Chondrocyte (in vitro differentiated cells): ENCODE measurements at regions not wholly inside any gene's neighbourhood (a gene's known extent, or its start where the extent isn't known, plus 50 kb on each side); places are given as distances from the start of the nearest gene placed in this dataset.

ENCODE experiments used
- DNase-seq: peaks from one replicate; pipeline ENCODE4 v3.0.0; 2021; ENCODE audit warnings: mixed read lengths, low spot score
- H3K27ac Mint-ChIP-seq: one replicate; pipeline ENCODE4 v1.8.0; 2021; ENCODE audit warnings: mild to moderate bottlenecking, moderate library complexity, mixed read lengths; ENCODE audit not compliant: unreplicated experiment
- H3K27me3 Mint-ChIP-seq: 2 replicates; pipeline ENCODE4 v1.8.0; 2021; ENCODE audit warnings: low read depth, mixed read lengths
- H3K36me3 Mint-ChIP-seq: 2 replicates; pipeline ENCODE4 v1.8.0; 2021; ENCODE audit warnings: low read depth, mixed read lengths
- H3K4me1 Mint-ChIP-seq: 2 replicates; pipeline ENCODE4 v1.8.0; 2021; ENCODE audit warnings: low read depth, mild to moderate bottlenecking, mixed read lengths
- H3K4me3 Mint-ChIP-seq: one replicate; pipeline ENCODE4 v1.8.0; 2021; ENCODE audit warnings: mild to moderate bottlenecking, moderate library complexity, mixed read lengths; ENCODE audit not compliant: unreplicated experiment
- H3K9me3 Mint-ChIP-seq: 2 replicates; pipeline ENCODE4 v1.8.0; 2021; ENCODE audit warnings: low read depth, mixed read lengths
- TF ChIP-seq, protein P1 (sequence below): fragments of 200-600 bp; sonication (generic); IDR thresholded peaks from 2 replicates; pipeline ENCODE4 v1.5.0; 2021; ENCODE audit warnings: antibody characterized with exemption, mild to moderate bottlenecking, moderate library complexity

DNA sequence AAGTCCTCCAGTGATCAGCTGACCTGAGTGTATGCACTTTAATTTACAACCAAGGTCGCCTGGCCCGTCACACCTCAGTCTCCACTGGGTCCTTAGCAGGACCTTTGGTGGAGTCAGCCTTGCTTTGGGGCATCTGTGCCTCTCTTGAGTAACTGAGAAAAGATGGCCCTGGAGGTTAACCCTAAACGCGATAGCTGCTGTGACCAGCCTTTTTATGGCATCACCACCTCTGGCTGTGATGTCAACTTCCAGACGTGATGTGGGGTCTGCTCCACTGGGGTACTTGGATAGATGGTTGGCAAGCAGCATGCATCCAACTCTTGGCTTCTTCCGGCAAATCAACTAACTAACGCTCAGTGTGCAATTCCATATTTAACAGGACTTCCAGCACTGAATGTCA is 122.8 kb upstream of the RTL1 start:
- DNase-seq: peak; percentile 27
- Mint-ChIP-seq H3K27me3 (no peaks in the 10 kb centered on the region), H3K27ac (no peak overlapping the region), H3K9me3 (peaks cover 2% of the 10 kb centered on the region), H3K4me3 (no peak overlapping the region), H3K36me3 (no peaks in the 10 kb centered on the region), H3K4me1 (no peaks in the 10 kb centered on the region)
- TF ChIP-seq, protein P1, sequence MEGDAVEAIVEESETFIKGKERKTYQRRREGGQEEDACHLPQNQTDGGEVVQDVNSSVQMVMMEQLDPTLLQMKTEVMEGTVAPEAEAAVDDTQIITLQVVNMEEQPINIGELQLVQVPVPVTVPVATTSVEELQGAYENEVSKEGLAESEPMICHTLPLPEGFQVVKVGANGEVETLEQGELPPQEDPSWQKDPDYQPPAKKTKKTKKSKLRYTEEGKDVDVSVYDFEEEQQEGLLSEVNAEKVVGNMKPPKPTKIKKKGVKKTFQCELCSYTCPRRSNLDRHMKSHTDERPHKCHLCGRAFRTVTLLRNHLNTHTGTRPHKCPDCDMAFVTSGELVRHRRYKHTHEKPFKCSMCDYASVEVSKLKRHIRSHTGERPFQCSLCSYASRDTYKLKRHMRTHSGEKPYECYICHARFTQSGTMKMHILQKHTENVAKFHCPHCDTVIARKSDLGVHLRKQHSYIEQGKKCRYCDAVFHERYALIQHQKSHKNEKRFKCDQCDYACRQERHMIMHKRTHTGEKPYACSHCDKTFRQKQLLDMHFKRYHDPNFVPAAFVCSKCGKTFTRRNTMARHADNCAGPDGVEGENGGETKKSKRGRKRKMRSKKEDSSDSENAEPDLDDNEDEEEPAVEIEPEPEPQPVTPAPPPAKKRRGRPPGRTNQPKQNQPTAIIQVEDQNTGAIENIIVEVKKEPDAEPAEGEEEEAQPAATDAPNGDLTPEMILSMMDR: no peak

DNA sequence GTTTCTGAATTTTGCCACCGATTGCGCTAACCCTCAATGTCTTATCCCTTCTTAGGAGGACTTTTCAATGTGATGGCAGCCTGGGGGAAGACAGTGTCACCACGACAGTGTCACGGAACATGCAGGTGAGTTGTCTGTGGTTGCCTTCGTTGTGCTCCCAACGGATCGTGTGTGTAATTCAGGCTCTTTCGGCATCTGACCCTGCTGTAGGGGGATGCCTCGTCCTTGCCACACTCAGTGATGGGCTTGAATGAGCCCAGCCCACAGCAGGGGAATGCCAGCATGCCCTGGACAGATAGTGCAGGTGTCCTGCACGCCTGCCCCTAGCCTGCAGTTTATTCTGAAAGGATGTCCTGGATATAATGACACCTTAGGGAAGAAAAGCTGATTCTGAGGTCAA is 123.8 kb upstream of the RTL1 start:
- Mint-ChIP-seq H3K27me3 (no peaks in the 10 kb centered on the region), H3K4me3 (no peak overlapping the region), H3K36me3 (no peaks in the 10 kb centered on the region), H3K4me1 (no peaks in the 10 kb centered on the region), H3K9me3 (peaks cover 2% of the 10 kb centered on the region), H3K27ac (no peak overlapping the region)
- DNase-seq: peak; percentile 11
- TF ChIP-seq, protein P1: no peak

DNA sequence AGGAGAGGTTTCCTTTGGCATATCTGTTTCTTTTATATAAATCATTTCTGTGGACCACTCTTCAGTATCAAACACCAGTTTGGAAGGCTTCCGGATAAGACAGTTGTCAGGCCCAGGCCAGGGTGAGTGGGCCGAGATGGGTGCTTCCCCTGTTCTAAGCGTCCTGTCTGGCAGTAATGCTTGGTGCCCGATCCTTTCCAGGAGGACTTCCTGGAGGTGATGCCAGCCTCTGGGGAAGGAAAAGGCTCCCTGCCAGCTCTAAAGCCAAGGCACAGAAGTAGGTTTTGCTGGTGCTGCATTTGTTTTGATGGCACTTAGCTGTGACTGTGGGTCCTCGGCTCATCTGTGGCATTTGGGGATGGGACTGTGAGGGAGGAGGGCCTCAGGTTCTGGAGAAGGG is 124.4 kb upstream of the RTL1 start:
- TF ChIP-seq, protein P1: no peak
- H3K9me3 Mint-ChIP-seq: peaks cover 2% of the 10 kb centered on the region
- peak; percentile 21 for DNase-seq
- no peaks in the 10 kb centered on the region for H3K27me3 Mint-ChIP-seq
- H3K4me3 Mint-ChIP-seq: no peak overlapping the region
- no peaks in the 10 kb centered on the region for H3K36me3 Mint-ChIP-seq
- no peaks in the 10 kb centered on the region for H3K4me1 Mint-ChIP-seq
- H3K27ac Mint-ChIP-seq: no peak overlapping the region

DNA sequence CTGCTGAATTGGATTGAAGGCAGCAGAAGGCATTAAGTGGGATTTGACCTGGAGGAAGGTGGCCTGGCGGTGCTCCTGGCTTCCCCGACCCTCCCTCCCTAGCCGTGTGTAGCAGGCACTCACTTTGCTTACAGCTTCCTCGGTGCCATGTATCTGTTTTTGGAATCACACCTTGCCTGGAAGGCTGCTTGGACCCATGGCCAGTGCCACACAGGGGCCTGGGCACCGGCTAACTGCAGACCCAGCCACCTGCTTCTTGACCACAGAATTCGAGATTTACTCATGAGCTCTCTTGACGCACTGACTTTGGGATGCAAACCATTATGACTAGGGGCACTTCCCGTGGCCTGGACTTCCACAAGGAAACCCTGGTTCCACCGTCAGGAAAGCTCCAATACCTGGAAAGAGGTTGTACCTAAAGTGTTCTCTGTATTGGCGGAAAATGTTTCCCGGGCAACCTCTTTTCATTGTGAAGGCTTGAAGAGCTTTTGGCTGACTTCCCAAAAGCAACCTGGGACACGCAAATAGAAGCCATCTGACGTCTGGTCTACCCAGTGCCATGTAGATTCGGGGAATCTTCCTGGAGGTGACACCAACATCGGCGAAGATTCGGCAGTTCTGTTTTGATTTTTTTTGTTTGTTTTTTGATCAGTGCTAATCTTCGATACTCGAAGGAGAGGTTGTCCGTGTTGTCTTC is 125.6 kb upstream of the RTL1 start:
- H3K9me3 Mint-ChIP-seq: no peaks in the 10 kb centered on the region
- H3K4me1 Mint-ChIP-seq: no peaks in the 10 kb centered on the region
- DNase-seq: peak; percentile 49
- no peaks in the 10 kb centered on the region for H3K27me3 Mint-ChIP-seq
- no peak overlapping the region for H3K4me3 Mint-ChIP-seq
- H3K36me3 Mint-ChIP-seq: no peaks in the 10 kb centered on the region
- TF ChIP-seq, protein P1: no peak
- H3K27ac Mint-ChIP-seq: no peak overlapping the region

DNA sequence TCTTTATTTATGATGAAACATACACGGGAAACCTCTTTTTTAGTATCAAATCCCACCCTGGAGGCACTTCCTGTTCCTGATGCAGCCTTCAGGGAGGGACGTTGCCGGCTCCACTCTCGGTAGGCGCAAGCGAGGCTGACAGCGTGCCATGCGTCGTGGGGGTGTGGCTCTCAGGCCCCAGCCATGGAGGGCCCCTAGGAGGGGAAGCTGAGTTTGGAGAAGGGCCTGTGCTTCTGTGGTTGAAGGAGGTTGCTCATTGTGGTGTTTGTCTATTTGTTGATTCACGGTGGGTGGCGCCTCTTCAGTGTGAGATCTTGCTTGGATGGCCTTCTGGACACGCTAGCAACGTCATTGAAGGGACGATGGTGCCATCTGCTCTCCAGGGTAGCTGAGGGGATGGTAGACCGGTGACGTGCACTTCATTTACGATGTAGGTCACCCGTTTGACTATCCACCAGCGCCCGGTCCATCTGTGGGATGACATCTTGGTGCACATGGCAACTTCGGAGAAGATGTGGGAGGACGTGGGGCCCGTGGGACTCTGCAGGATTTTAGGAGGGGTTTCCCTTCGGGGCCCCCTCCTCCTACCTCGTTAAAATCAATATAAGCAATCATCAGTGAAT is 126.3 kb upstream of the RTL1 start:
- TF ChIP-seq, protein P1: no peak
- no peak overlapping the region for H3K27ac Mint-ChIP-seq
- H3K27me3 Mint-ChIP-seq: no peaks in the 10 kb centered on the region
- DNase-seq: peak; percentile 68
- no peaks in the 10 kb centered on the region for H3K36me3 Mint-ChIP-seq
- H3K4me1 Mint-ChIP-seq: no peaks in the 10 kb centered on the region
- no peaks in the 10 kb centered on the region for H3K9me3 Mint-ChIP-seq
- H3K4me3 Mint-ChIP-seq: no peak overlapping the region
